Peyer's patch (tissue), 4 donors: ENCODE measurements at regions not wholly inside any gene's neighbourhood (a gene's known extent, or its start where the extent isn't known, plus 50 kb on each side); places are given as distances from the start of the nearest gene placed in this dataset.

Experiments
- POLR2A ChIP-seq, 2 donors: fragments of 450-650 bp; IDR thresholded peaks; one replicate each; pipeline ENCODE4 v1.5.1; 2017; ENCODE audit warnings: antibody characterized with exemption in 2 of 2, mild to moderate bottlenecking in 2 of 2, moderate library complexity in 2 of 2
- TF ChIP-seq, protein P1 (sequence below), 6 experiments: fragments of 450-650 bp in 4 of 6; fragments of 200-600 bp in 2 of 6; sonication (generic) in 1 of 6; IDR thresholded peaks; one replicate each; pipeline ENCODE4 v1.5.1; 2017 to 2019; ENCODE audit warnings: antibody characterized with exemption in 6 of 6, mild to moderate bottlenecking in 3 of 6, moderate library complexity in 1 of 6

DNA sequence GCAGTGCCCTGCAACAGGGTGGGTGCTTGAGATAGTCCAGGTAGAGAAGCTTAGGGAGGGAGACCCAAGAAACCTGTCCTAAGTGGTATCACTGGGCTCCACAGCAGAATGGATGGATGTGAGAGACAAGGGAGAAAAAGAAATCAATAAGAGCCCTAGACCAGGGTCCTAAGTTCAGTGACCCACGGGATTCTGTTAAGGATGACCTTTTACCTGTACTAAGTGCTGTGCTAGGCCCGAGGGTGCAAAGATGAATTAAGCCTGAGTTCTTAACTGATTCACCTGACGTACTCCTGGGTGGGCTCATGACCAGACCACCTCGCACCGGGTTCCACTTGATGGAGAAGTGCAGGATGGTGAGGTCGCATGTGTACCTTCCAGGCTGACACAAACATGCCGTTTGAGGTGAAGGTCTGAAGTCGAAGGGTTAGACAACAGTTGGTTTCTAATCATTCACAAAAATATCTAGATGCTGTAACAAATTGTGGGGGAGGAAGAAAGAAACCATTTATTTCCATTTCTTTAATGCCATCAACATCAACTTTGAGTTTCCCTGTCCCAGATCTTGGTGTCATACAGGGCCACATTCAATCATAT, 166.5 kb downstream of the HERPUD2 start:
- TF ChIP-seq, protein P1, sequence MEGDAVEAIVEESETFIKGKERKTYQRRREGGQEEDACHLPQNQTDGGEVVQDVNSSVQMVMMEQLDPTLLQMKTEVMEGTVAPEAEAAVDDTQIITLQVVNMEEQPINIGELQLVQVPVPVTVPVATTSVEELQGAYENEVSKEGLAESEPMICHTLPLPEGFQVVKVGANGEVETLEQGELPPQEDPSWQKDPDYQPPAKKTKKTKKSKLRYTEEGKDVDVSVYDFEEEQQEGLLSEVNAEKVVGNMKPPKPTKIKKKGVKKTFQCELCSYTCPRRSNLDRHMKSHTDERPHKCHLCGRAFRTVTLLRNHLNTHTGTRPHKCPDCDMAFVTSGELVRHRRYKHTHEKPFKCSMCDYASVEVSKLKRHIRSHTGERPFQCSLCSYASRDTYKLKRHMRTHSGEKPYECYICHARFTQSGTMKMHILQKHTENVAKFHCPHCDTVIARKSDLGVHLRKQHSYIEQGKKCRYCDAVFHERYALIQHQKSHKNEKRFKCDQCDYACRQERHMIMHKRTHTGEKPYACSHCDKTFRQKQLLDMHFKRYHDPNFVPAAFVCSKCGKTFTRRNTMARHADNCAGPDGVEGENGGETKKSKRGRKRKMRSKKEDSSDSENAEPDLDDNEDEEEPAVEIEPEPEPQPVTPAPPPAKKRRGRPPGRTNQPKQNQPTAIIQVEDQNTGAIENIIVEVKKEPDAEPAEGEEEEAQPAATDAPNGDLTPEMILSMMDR (IDR thresholded peaks at IDR 0.05), result no peak
- no peak for TF ChIP-seq POLR2A (IDR thresholded peaks at IDR 0.05)
